WI38 (cell line): ENCODE measurements at regions not wholly inside any gene's neighbourhood (a gene's known extent, or its start where the extent isn't known, plus 50 kb on each side); places are given as distances from the start of the nearest gene placed in this dataset.

ENCODE experiments used
- H3K4me3 ChIP-seq: 2 replicates; pipeline ENCODE4 v1.5.1; 2011; ENCODE audit warnings: low read depth, mild to moderate bottlenecking, control low read depth, low read length
- CTCF ChIP-seq: IDR thresholded peaks from 2 replicates; pipeline ENCODE4 v1.5.1; 2012; ENCODE audit warnings: low read depth, mild to moderate bottlenecking, control low read depth, low read length

- TF ChIP-seq CTCF, result no peak
- H3K4me3 ChIP-seq, result no peak overlapping the region
These were observed 142.9 kb upstream of the DUSP10 start for GRCh38 chr1:221884821-221885220.

GRCh38 chr1:221881805-221882581, 140.1 kb upstream of the DUSP10 start:
- TF ChIP-seq CTCF, result no peak
- no peak overlapping the region for H3K4me3 ChIP-seq

- H3K4me3 ChIP-seq, result no peak overlapping the region
- TF ChIP-seq CTCF, result no peak
These were observed 138.3 kb upstream of the DUSP10 start for GRCh38 chr1:221880182-221880581.

- H3K4me3 ChIP-seq, result no peak overlapping the region
- no peak for TF ChIP-seq CTCF
These were observed 136.2 kb upstream of the DUSP10 start for GRCh38 chr1:221878134-221878533.

- TF ChIP-seq CTCF, result no peak
- H3K4me3 ChIP-seq, result no peak overlapping the region
These were observed 135.4 kb upstream of the DUSP10 start for GRCh38 chr1:221877311-221877710.

- TF ChIP-seq CTCF, result no peak
- H3K4me3 ChIP-seq, result no peak overlapping the region
These were observed 133.1 kb upstream of the DUSP10 start for GRCh38 chr1:221875004-221875330.

- TF ChIP-seq CTCF, result no peak
- H3K4me3 ChIP-seq, result no peak overlapping the region
These were observed 132.6 kb upstream of the DUSP10 start for GRCh38 chr1:221874285-221875003.
